Right atrium auricular region (tissue), 2 donors: ENCODE measurements at regions not wholly inside any gene's neighbourhood (a gene's known extent, or its start where the extent isn't known, plus 50 kb on each side); places are given as distances from the start of the nearest gene placed in this dataset.

Experiments
- DNase-seq: peaks from one replicate; pipeline ENCODE4 v3.0.0-alpha.2; 2019; ENCODE audit warnings: low spot score
- H3K27ac ChIP-seq, 2 donors: fragments of 200-600 bp; sonication (generic); 1 replicate in 1 of 2; 2 replicates in 1 of 2; pipeline ENCODE4 v1.5.1; 2016 to 2019
- H3K27me3 ChIP-seq, 2 donors: fragments of 200-600 bp; sonication (generic); one replicate each; pipeline versions ENCODE4 v1.5.1 to v1.6.0; 2017 to 2019
- H3K36me3 ChIP-seq: fragments of 200-600 bp; sonication (generic); one replicate; pipeline ENCODE4 v1.5.1; 2016
- H3K4me1 ChIP-seq, 2 donors: fragments of 200-600 bp; sonication (generic); one replicate each; pipeline versions ENCODE4 v1.5.1 to v1.6.0; 2017 to 2019
- H3K4me3 ChIP-seq, 2 donors: fragments of 200-600 bp; sonication (generic); 1 replicate in 1 of 2; 2 replicates in 1 of 2; pipeline ENCODE4 v1.5.1; 2017 to 2019; ENCODE audit warnings: mild to moderate bottlenecking in 1 of 2, moderate library complexity in 1 of 2
- H3K9me3 ChIP-seq, 2 donors: fragments of 200-600 bp; sonication (generic); one replicate each; pipeline ENCODE4 v1.5.1; 2019
- TF ChIP-seq, protein P1 (sequence below), 2 donors: fragments of 200-600 bp; sonication (generic); IDR thresholded peaks; one replicate each; pipeline ENCODE4 v1.5.1; 2019; ENCODE audit warnings: antibody characterized with exemption in 2 of 2

DNA sequence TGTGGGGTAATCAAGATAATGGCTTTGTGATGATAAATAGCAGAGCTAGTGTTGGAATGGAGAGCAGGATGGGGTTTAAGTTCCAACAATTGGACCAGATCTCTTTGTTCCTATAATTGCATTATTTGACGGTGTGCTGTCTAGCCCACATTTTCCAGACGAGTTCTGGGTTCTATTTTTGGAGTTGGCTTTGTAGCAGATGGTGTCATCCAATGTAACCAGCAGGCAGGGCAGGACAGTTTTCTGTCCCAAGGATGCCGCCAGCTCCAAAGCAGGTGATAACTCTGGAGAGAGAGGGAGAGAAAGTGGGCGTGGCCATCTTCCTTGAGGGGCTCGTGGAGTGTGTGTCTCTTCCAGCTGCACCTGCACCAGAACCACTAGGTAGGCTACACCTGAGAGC lies 251.3 kb downstream of the KIF4B start:
- Histone ChIP-seq H3K36me3 (no peaks in the 10 kb centered on the region), H3K27me3 (no peaks in the 10 kb centered on the region), H3K4me1 (no peaks in the 10 kb centered on the region), H3K27ac (no peak overlapping the region), H3K9me3 (no peaks in the 10 kb centered on the region), H3K4me3 (no peak overlapping the region)
- TF ChIP-seq, protein P1, sequence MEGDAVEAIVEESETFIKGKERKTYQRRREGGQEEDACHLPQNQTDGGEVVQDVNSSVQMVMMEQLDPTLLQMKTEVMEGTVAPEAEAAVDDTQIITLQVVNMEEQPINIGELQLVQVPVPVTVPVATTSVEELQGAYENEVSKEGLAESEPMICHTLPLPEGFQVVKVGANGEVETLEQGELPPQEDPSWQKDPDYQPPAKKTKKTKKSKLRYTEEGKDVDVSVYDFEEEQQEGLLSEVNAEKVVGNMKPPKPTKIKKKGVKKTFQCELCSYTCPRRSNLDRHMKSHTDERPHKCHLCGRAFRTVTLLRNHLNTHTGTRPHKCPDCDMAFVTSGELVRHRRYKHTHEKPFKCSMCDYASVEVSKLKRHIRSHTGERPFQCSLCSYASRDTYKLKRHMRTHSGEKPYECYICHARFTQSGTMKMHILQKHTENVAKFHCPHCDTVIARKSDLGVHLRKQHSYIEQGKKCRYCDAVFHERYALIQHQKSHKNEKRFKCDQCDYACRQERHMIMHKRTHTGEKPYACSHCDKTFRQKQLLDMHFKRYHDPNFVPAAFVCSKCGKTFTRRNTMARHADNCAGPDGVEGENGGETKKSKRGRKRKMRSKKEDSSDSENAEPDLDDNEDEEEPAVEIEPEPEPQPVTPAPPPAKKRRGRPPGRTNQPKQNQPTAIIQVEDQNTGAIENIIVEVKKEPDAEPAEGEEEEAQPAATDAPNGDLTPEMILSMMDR (IDR thresholded peaks at IDR 0.05), result no peak
- DNase-seq, result no peak

DNA sequence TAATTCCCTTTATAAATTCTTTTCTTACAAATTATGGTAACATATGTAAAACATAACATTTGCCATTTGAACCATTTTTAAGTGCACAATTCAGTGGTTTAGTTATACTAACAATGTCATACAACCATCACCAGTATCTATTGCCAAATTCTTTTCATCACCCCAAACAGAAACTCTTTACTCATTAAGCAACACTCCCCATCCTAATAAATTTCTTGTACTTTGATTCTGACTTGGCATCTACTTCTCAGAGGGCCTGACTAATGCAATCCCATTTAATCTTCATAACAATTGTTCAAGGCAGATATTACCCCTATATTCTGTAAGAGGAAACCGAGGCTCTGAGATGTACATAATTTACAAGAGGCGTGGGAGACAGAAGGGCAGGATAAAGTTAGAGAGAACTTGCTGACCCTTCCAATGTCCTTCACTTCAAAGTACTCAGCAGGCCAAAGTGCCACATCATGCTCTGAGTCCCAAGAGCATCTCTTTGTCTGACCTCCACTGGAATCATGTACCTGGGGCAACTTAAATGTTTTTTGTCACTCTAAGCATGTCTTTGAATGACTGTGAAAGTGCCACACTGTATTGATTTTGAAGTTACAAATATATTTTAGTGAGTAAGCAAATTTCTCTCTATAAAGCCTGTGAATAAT lies 255.3 kb downstream of the KIF4B start:
- no peaks in the 10 kb centered on the region for H3K27me3 ChIP-seq
- H3K36me3 ChIP-seq, result no peaks in the 10 kb centered on the region
- no peaks in the 10 kb centered on the region for H3K4me1 ChIP-seq
- no peaks in the 10 kb centered on the region for H3K9me3 ChIP-seq
- DNase-seq, result no peak
- TF ChIP-seq, protein P1 (IDR thresholded peaks at IDR 0.05), result no peak
- H3K4me3 ChIP-seq, result no peak overlapping the region
- H3K27ac ChIP-seq, result no peak overlapping the region

DNA sequence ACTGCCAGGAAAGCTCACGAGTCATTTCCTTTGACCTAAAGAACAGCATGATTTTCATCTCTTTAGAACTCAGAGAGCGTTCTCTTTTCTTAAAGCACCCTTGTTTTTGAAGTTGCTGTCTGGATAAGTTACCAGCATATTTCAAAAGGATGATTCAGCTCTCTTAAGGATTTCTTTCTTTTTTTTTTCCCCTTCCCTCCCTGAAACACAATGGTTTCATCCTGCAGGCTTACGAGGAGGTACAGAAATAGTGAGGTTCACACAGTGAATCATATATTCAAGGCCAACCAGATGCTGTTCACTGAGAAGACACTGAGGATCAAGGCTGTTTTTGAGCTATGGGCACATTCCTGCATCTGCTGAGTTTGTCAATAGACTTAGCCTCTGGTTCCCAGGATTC lies 257.2 kb downstream of the KIF4B start:
- no peak for DNase-seq
- H3K27ac ChIP-seq, result no peak overlapping the region
- no peak overlapping the region for H3K4me3 ChIP-seq
- H3K27me3 ChIP-seq, result no peaks in the 10 kb centered on the region
- no peaks in the 10 kb centered on the region for H3K36me3 ChIP-seq
- TF ChIP-seq, protein P1 (IDR thresholded peaks at IDR 0.05), result no peak
- H3K4me1 ChIP-seq, result no peaks in the 10 kb centered on the region
- no peaks in the 10 kb centered on the region for H3K9me3 ChIP-seq

DNA sequence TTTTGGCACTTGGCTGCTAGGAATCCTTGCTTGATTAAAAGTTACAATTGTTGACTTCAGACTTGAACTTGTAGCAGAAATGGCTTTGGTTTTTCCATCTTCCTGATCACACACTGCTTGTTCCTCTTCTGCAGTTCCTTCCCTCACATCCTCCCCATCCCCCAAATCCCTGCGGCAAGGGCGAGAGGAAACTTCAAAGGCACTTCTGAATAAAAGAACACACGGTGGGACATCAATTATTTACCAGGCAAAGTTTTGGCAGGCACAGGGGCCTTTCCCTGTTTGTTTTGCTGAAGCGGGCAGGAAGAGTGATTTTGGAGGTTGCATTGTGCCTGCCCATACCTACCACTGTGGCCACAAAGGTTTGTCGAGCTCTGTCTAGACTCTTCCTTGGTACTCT lies 260.9 kb downstream of the KIF4B start:
- Histone ChIP-seq H3K27me3 (no peaks in the 10 kb centered on the region), H3K9me3 (no peaks in the 10 kb centered on the region), H3K4me3 (no peak overlapping the region), H3K27ac (no peak overlapping the region), H3K36me3 (no peaks in the 10 kb centered on the region), H3K4me1 (no peaks in the 10 kb centered on the region)
- TF ChIP-seq, protein P1 (IDR thresholded peaks at IDR 0.05), result no peak
- no peak for DNase-seq

DNA sequence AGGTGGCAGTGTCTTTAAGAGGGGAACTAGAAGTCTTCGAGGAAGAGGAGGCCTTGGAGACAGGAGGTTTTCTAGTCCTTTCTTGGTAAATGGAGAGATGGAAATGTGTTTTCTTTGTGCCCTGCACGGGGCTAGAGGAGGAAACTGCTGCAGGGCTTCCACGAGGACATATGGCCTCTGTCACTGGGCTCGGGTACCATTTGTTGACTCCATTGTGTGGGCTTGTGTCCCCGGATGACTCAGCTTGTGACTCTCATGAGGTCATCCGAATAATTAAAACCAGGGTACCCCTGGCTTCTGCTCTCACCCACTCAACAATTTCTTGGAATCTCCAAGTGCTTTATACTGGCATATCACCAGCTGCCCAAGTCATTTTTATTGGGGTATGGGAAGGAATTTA lies 261.7 kb downstream of the KIF4B start:
- Histone ChIP-seq H3K36me3 (no peaks in the 10 kb centered on the region), H3K4me3 (no peak overlapping the region), H3K4me1 (no peaks in the 10 kb centered on the region), H3K27me3 (no peaks in the 10 kb centered on the region), H3K27ac (no peak overlapping the region), H3K9me3 (no peaks in the 10 kb centered on the region)
- TF ChIP-seq, protein P1 (IDR thresholded peaks at IDR 0.05), result no peak
- DNase-seq, result no peak

DNA sequence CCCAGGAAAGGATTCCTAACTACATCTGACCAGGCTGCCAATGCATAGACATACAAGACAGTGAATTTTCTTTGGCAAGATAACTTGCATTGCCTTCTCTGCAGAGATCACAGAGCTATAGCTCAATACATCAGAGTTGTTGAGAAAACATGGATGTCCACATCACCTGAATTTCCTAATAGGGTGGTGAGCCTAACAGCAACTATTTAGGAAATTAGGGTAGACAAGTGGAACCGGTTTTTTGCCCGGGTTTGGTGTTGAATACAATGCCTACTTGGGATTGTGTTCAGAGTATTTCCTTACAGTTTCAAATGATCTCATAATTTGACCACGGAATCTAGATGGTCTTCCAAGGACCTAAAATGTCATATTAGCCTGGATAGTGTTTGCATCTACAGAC lies 262.7 kb downstream of the KIF4B start:
- TF ChIP-seq, protein P1 (IDR thresholded peaks at IDR 0.05), result no peak
- DNase-seq, result no peak
- no peak overlapping the region for H3K27ac ChIP-seq
- H3K9me3 ChIP-seq, result no peaks in the 10 kb centered on the region
- no peaks in the 10 kb centered on the region for H3K27me3 ChIP-seq
- H3K4me1 ChIP-seq, result no peaks in the 10 kb centered on the region
- no peak overlapping the region for H3K4me3 ChIP-seq
- no peaks in the 10 kb centered on the region for H3K36me3 ChIP-seq
